ENCODE measurements at regions not wholly inside any gene's neighbourhood (a gene's known extent, or its start where the extent isn't known, plus 50 kb on each side); places are given as distances from the start of the nearest gene placed in this dataset.

DNA sequence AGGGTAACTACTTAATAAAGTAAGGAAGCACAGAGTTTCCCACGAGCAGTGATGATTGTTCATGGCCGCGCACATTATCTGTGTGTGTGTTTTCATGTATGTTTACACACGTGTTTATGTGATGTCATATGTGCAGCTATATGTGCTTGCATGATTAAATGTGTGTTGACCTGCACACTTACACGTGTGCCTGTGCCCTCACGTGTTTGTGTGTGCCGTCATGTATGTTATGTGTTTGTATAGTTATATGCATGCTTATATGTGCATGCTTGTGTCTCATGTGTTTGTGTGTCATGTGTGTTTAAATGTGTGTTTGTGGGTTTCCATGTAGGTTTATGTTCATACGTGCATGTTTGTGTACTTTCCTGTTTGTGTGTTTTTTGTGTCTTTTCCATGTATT is 782.3 kb downstream of the GALR1 start:
- TF ChIP-seq, protein P1, sequence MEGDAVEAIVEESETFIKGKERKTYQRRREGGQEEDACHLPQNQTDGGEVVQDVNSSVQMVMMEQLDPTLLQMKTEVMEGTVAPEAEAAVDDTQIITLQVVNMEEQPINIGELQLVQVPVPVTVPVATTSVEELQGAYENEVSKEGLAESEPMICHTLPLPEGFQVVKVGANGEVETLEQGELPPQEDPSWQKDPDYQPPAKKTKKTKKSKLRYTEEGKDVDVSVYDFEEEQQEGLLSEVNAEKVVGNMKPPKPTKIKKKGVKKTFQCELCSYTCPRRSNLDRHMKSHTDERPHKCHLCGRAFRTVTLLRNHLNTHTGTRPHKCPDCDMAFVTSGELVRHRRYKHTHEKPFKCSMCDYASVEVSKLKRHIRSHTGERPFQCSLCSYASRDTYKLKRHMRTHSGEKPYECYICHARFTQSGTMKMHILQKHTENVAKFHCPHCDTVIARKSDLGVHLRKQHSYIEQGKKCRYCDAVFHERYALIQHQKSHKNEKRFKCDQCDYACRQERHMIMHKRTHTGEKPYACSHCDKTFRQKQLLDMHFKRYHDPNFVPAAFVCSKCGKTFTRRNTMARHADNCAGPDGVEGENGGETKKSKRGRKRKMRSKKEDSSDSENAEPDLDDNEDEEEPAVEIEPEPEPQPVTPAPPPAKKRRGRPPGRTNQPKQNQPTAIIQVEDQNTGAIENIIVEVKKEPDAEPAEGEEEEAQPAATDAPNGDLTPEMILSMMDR (IDR thresholded peaks at IDR 0.05) = no peak
- TF ChIP-seq POLR2A (IDR thresholded peaks at IDR 0.05) = no peak
- no peak for TF ChIP-seq POLR2AphosphoS5 (IDR thresholded peaks at IDR 0.05)
